ENCODE measurements at regions not wholly inside any gene's neighbourhood (a gene's known extent, or its start where the extent isn't known, plus 50 kb on each side); places are given as distances from the start of the nearest gene placed in this dataset.
"Not testable (repeated sequence)": the region's sequence is repeated elsewhere in the genome, so short reads cannot be mapped to it uniquely, and the experiment has no call there.

DNA sequence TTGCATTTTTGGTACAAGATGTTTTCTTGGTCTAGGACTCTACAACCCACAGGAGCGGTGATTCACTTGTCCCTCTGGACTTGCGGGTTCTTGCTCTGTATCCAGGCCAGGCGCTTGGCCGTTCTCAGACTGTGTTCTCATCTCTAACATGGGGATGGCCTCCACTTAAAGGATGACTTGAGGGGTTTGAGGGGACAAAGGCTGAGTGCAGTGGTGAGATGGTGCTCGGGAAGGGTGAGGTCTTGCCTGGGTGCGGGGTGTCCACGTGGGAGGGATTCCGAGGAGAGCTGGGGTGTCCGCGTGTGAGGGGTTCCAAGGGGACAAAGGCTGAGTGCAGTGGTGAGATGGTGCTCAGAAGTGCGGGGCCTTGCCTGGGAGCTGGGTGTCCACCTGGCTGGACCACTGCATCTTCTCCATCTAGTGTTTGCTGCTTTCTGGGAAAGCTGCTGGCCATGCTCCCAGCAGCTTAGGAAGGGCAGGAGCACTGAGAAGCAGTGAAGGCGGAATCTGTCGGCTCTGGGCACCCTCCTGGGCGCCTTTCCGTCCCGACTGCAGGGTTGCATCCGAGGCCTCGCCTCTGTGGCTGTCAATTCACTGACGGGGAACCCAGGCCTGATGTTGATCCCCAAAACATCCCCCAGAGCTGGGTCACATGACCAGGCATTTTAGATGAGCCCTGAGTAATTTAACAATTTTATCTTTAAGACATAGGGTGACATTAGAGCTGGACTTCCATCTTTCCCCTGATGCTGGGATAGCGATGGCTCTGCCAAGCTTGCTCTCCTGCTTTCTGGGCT lies 280.5 kb upstream of the IRX4 start:
- DNase-seq, result no peak

DNA sequence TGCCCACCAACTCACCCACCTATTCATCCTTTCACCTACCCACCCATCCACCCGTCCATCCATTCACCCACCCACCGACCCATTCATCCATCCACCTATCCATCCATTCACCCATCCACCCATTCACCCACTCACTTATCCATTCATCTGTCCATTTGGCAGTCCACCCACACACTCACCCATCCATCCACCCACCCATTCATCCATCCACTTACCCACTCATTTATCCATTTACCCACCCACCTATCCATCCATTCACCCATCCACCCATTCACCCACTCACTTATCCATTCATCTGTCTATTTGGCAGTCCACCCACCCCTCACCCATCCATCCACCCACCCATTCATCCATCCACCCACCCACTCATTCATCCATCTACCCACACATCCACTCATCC lies 278.1 kb upstream of the IRX4 start:
- no peak for DNase-seq

DNA sequence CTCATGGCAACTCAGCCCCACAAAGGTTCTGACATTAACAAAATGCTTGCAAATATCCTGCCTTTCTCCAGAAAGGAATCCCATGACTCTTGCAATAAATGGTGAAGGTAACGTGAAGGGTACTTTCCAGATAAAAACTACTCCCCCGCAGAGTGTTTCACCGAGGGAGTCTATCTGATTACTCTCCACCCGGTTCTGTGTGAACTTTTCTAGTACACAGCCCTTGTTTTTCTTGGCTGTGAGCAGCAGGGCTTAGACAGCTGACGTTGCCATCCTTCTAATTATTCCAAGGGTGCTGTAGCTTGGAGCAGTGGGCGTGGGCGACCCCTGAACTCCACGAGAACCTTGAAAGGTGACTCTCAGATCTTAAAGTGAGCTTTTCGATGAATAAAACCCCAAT lies 276.0 kb upstream of the IRX4 start:
- no peak for DNase-seq

DNA sequence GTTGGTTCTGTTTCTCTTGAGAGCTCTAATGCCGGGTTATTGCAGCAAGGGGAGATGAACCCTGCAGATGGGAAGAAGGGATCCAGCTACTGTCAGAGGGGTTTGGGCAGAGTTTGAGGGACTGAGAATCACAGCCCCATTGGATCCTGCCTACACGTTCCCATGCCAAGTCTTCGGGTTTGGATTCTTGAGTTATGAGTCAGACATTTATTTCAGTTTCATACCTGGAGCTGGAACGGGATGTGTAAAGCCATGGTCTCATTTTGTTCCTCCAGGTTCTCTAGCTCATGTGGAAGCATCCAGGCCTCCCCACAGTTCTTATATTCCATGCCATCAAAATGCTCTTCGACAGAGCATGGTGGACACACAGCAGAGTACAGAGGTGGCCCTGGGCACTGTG lies 275.4 kb upstream of the IRX4 start:
- no peak for DNase-seq

DNA sequence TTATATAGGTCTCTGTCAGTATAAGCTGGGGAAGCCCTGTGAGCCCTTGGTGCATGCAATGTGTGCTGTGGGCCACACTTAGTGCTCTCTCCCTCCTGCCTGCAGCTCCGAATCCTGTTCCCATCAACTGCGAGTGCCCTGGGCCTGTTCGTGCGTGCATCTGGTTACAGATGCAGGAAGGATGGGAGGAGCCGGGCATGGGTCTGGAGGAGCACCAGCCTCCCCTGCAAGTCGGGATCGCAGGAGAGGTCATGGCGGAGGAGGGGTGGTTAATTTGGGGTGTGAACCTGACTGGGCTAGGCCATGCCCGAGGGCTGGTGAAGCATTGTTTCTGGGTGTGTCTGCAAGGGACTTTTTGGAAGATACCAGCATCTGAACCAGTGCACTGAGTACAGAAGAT lies 274.6 kb upstream of the IRX4 start:
- DNase-seq, result no peak

DNA sequence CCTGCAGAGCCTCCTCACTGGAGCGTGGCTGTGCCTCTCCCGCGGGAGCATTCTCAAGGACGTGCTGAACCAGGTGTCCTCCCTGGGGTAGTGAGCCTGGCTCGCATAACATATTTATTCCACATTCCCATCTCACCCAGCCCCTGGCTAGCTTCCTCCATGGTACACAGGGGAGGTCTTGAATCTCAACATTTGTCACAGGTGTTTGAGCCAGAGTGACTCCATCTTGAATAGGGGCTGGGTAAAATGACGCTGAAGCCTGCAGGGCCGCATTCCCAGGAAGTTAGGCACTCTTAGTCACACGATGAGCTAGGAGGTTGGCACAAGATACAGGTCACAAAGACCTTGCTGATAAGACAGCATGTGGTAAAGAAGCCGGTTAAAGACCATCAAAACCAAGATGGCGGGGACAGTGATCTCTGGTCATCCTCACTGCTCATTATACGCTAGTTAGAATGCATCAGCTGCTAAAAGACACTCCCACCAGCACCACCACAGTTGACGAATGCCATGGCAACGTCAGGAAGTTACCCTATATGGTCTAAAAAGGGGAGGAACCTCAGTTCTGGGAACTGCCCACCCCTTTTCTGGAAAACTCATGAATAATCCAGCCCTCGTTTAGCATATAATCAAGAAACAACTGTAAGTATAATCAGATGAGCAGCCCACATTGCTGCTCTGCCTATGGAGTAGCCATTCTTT lies 273.8 kb upstream of the IRX4 start:
- peak; percentile 12 to 65 for DNase-seq

DNA sequence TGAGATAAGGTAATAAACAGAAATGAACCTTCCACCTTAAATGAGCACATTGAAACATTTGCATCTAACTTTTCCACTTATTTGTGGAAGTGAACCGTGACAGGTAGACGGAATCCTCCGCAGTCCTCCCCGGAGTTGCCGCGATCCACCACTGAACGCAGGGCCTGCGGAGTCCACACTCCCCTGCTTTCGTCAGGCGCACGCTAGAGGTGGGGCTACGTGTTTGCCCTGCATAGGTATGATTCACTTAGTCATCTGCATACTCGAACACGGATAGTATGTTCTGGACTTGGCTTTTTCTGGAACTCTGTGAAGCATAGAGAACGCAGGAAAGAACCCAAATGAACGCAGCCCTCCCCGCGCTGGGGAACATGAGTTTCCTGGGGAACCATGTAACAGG lies 272.8 kb upstream of the IRX4 start:
- no peak for DNase-seq

DNA sequence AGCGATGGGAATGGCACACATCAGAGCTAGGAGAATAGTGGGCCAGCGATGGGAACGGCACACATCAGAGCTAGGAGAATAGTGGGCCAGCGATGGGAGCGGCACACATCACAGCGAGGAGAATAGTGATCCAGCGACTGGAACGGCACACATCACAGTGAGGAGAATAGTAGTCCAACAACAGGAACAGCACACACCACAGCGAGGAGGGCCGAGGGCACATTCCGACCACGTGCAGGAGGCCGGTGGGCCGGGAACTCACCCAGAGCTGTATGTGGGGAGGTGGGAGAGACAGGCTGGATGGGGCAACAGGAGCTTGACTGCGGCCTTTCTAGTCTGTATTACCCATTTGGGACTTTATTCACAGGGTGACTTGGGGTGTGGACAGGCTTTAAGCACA lies 271.1 kb upstream of the IRX4 start:
- DNase-seq, result no peak

DNA sequence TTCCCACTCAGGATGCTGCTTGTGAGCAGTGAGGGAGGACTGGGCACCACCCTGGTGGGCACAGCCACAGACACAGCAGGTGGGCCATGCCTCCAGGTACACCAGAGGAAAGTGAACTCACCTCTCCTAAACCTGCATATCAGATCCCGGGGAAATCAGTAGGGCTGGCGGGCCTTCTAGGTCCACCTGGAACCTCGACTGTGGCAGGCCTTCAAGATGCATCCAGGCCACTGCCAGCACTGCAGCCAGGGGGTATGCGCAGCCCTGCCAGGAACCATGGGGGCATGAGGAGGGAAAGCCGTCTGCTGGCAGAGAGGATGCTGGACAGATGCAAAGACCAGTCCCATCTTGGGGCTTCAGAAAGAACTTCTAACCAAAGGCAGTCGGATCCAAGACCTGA lies 270.6 kb upstream of the IRX4 start:
- no peak for DNase-seq

DNA sequence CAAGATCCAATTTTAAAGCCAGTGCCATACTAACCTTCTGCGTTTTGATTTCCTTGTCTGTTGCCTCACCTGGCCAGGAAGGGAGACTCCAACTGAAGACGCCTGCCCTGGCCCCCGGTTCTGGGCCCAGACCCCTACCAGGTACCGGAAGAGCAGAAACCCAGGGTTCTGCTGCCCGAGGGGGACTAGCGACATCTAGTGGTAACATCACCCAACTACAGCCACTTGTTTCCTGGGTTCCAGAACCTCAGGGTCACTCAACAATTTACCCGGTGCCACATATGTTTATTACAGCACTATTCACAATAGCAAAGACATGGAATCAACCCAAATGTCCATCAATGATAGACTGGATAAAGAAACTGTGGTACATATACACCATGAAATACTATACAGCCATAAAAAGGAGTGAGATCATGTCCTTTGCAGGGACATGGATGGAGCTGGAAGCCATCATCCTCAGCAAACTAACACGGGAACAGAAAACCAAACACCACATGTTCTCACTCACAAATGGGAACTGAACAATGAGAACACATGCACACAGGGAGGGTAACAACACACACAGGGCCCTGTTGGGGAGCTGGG lies 268.7 kb upstream of the IRX4 start:
- DNase-seq, result not testable (repeated sequence)

DNA sequence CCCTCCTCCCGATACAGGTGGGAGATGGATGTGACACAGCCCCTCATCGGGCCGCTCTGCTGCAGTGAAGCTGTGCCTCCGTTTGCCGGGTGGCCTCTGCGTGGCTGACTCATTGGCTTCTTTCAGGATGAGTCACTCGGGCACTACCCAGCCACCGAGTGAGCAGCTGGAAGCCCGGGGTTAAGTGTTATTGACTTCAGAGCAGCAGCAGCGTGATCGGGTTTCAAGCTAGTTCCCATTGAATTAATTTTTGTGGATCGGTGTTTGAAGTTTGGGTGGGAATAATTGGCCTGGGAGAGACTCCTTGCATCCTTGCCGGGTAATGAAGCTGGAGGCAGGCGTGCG lies 266.4 kb upstream of the IRX4 start:
- no peak for DNase-seq

DNA sequence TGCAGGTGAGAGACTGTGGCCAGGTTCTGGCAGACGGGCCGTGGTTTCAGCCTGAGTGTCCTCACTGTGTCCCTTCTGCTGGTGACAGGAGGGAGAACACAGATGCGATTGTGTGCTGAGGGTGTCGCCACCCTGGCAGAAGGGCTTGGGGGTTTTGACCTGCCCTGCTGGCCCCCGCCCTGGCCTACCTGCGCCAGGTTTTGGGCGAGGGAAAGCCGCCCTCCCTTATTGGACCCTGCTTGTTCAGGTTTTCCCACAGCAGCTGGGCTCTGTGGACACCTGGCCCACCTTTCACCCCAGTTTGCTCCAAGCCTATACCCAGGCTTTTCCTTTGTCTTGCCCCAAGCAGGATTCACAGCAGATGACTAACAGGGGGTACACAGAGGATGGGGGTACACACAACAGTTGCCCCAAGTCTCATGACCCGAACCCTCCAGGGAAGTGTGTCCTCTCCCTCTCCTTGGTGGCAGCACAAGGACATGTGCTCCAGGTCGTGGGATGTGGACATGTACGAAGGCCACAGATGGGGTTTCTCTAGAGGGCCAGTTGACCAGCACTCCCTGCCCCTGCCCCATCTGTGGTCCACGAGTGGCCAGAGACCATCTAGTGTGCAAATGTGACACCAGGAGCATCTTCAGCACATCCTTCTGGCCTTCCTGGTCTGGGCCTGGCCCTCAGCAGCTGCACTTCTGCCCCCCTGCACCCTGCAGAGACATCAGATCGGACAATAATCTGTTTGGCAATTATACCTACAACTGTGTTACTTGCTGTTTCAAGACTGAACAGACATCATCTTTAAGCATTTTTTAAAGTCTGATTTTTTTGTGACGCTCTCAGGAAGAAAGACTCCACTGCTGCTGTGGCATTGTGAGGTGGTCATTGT lies 265.8 kb upstream of the IRX4 start:
- no peak for DNase-seq

DNA sequence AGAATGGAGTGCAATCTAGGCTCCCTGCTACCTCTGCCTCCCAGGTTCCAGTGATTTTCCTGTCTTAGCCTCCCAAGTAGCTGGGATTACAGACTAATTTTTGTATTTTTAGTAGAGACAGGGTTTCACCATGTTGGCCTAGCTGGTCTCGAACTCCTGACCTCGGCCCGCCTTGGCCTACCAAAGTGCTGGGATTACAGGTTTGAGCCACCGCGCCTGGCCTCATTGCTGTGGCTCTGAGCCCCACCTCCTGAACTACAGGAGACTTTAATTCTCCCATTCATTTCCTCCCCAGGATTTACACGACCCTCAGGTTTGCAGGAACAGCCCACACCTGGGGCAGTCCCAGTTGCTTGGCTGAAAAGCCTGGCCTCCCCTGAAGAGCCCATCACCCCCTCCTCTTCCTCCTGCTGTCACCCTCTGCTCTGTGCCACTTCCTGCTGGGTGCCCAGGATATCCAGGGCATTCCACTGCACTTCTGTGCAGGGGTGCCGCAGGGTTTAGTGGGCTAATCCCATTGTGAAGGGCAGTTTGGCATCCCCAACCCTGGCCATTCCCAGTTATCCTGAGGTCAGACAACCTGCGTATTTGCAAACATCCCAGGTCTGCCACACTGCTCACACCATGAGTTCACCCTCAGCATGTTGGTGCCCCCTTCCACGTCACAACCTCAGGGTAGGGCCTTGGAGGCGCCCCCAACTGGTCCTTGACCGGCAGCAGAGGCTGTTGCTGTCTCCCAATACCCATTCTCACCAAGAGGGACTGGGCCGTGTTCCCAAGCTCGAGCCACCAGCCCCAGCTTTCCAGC lies 265.0 kb upstream of the IRX4 start:
- DNase-seq, result no peak

DNA sequence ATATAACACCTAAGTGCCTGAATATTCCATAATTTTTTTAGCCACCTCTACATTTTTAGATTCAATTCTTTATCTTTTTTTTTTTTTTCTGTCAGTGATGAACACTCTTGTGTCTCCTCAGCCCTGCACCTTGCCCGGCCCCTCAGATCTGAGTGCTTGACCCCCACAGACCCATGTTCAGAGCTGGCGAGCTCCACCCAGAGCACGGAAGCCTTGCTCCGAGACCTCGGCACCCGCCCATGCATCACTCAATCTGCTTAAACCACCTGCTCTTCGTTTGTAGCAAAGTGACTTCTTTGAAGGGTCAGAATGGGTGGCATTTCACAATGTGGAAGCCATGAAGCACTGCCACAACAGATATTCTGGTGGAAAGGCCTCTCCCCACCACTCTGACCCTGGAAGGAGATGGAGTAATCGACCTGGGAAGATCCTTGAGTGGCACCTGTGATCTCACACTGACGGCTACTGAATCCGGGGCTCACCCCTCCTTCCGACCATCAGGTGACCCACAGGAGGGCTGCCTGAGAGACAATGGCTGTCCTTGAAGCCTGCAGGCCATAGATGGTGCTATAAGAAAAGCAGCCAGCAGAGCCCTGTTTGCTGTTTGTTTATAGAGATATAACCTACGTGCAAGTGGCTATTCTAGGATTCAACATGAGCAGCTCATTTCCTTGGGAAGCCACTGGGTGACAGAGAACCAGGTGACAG lies 261.1 kb upstream of the IRX4 start:
- no peak for DNase-seq

DNA sequence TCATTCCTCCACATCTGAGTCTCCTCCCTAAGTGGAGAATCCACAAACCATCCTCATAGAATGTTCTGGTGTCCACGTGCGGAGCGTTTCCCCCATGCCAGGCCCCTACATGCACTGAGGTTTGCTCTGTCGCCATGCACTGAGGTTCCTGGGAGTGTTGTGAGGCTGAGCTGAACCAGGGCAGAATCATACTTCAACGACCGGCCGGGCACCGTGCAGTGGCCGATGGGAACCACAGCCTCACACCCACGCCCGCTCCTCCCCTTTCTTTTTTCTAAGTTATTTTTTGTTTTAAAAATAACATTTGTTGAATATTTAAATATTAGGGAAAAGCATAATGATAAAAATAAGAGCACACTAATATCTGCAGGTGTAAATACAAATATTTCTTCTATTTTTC lies 260.4 kb upstream of the IRX4 start:
- DNase-seq, result no peak

DNA sequence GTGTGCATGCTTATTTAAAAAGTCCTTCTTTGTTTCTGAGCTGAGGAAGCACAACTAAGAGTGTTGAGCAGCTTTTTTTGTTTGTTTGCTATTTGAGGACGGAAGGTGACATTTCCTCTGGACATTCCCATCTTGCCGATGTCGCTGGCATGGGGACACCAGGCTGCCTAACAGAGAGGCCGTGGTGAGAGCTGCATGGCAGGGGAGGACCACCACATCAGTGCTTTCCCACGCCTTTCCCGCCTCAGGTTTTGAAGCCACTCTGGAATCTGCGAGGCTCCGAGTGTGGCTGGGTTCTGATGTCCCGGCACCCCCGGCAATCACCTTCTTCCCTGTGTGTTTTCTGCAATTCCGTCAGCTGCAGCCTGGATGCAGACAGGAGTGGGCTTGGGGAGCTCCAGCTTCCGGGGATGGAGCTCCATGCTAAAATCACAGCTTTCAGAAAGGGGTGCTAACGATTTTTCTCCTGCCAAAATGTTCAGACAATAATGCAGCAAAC lies 259.8 kb upstream of the IRX4 start:
- no peak for DNase-seq

DNA sequence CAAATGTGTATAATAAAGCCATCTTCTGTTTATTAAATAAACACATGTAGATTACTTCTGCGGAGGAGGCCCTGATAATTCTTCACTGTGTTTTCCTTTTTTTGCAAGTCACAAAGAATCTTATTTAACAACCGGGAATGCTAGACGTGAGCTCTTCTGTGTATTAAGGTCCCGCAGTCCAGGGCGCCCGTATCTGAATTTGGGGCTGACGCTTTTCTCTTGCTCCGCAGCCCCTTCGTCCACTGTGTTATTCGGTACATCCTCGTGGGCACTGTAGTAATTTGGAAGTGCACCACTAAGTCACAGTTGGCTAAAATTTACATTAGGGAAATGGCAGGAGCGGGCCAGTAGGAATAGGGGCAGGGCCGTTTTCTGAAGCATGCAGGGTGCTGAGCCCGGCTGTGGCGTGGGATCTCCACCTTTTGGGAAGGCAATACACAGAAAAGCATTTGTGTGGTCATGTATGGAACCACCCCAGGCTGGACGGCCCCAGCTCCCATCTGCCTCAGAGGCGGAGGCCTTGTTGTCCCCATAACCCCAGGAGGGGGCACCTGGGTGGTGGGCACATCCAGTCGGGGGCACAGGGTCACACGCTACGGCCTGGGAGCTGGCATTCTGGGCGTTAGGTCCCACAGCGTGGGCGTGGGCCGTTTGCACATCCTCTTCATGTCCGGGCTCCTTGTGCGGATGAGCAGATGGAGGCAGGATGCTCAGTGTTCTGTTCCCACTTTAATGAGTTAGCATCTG lies 258.7 kb upstream of the IRX4 start:
- no peak for DNase-seq

DNA sequence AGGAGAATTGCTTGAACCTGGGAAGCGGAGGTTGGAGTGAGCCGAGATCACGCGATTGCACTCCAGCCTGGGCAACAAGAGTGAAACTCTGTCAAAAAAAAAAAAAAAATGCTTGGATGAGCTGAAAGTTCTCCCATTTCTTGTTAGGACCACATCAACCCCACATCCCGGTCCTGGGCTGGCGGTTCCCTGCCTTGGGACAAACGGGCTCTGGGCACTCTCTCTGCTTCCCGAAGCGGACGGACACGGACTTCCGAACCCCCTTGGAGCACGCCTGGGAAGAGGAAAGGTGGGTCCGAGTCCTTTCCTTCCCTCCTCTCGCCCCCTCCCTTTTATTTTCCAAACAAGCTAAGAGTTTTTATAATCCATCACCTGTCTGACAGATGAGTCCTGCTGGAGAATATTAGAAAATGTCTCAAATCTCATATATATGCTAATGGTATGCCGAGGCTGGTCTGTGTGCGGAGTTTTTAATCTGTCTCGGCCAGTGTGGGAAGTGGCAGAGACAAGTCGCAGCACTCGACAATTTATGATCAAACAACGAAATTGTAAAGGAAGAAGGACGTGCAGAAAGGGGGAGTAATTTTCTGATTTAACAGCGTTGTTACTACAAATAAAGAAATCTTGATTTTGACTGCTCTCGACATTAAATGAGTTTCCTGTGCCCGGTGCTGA lies 257.9 kb upstream of the IRX4 start:
- DNase-seq, result no peak

DNA sequence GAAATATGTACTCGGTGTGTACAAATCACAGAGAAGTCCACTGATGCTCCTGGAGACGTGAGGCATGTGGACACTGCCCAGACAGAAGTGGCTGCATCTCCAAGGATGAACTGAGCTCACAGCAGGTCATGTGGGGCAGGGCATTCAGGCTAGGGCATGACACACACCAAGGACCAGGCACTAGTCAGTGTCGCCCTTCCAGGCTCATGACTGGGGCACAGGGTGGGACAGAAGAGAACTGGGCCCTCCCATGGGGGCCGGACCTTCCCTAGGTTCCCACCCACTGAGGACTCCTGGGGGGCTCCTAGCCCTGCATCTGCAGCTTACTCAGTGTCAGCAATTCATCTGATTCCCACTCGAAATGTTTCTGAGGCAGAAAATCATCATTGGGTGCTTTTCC lies 256.8 kb upstream of the IRX4 start:
- no peak for DNase-seq

DNA sequence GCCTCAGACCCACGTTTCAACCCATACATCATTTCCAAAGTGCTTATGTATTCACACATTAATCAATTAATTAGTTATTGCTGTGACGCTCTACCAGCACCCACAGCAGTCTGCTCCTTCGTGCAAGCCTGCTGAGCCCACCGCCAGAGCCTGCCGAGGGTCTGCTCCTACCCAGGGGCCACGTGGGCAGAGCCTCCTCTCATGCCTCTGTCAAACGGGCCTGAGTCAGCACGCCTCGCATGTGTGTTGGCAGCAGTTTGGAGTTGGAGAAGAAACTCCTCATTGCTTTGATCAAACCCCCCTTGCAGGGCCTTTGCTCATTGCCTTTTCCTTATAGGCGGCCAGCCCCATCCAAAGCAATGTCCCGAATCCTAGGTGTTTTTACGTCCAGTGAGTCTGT lies 256.2 kb upstream of the IRX4 start:
- DNase-seq, result no peak

All from NCI-H187 (cell line).